ENCODE measurements at regions not wholly inside any gene's neighbourhood (a gene's known extent, or its start where the extent isn't known, plus 50 kb on each side); places are given as distances from the start of the nearest gene placed in this dataset.

- Histone ChIP-seq H3K9ac (ENCODE audit: low read length) (no peak overlapping the region), H3K4me2 (ENCODE audit: low read length) (no peak overlapping the region), H3K4me3 (replicated peaks in 1 of 2; ENCODE audit: low read depth in 1 of 2, low read length in 2 of 2) (no peak overlapping the region), H2AFZ (ENCODE audit: low read depth, low read length, poor library complexity, severe bottlenecking) (no peak overlapping the region), H3K27ac (ENCODE audit: low read depth, low read length) (no peak overlapping the region), H3K36me3 (ENCODE audit: control insufficient read depth in 1 of 2, insufficient read depth in 2 of 2, low read length in 2 of 2) (no peaks in the 10 kb centered on the region), H3K9me2 (ENCODE audit: insufficient read depth) (no peaks in the 10 kb centered on the region), H4K20me1 (ENCODE audit: insufficient read depth) (no peaks in the 10 kb centered on the region), H3K4me1 (ENCODE audit: control insufficient read depth in 1 of 2, insufficient read depth in 2 of 2, low read length in 2 of 2) (no peaks in the 10 kb centered on the region; a peak in 1 of 4 replicates), H3K9me3 (ENCODE audit: control insufficient read depth in 1 of 2, insufficient read depth in 1 of 2, low read depth in 1 of 2, low read length in 2 of 2) (no peaks in the 10 kb centered on the region), H3K27me3 (ENCODE audit: insufficient read depth, low read length) (no peaks in the 10 kb centered on the region), H3K79me2 (ENCODE audit: insufficient read depth, low read length) (no peaks in the 10 kb centered on the region)
- ChIA-PET CTCF (no interaction called here), POLR2A (no interaction called here), RAD21 (ENCODE audit: low non-redundant PET in 1 of 2, low total read pairs in 2 of 2, uncharacterized antibody in 2 of 2, unreplicated experiment in 2 of 2) (no interaction called here)
- intact Hi-C loops (cut with micrococcal nuclease) = no loop called here
- DNase-seq (ENCODE audit: low read depth, low spot score) = no peak
- TF ChIP-seq ZFX (IDR thresholded peaks at IDR 0.05) = no peak
- TF ChIP-seq TCF7L2 (IDR thresholded peaks at IDR 0.05; ENCODE audit: borderline replicate concordance, extremely low read depth, insufficient read depth, insufficient read length) = no peak
- TF ChIP-seq CTCF (IDR thresholded peaks at IDR 0.05 in 2 of 3, conservative IDR thresholded peaks at IDR 0.05 in 1 of 3; ENCODE audit: borderline replicate concordance in 1 of 3, insufficient read depth in 1 of 3, low read depth in 2 of 3, low read length in 2 of 3) = no peak
- TF ChIP-seq, protein P1, sequence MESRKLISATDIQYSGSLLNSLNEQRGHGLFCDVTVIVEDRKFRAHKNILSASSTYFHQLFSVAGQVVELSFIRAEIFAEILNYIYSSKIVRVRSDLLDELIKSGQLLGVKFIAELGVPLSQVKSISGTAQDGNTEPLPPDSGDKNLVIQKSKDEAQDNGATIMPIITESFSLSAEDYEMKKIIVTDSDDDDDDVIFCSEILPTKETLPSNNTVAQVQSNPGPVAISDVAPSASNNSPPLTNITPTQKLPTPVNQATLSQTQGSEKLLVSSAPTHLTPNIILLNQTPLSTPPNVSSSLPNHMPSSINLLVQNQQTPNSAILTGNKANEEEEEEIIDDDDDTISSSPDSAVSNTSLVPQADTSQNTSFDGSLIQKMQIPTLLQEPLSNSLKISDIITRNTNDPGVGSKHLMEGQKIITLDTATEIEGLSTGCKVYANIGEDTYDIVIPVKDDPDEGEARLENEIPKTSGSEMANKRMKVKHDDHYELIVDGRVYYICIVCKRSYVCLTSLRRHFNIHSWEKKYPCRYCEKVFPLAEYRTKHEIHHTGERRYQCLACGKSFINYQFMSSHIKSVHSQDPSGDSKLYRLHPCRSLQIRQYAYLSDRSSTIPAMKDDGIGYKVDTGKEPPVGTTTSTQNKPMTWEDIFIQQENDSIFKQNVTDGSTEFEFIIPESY (IDR thresholded peaks at IDR 0.05; ENCODE audit: extremely low read depth, insufficient replicate concordance, low read length) = no peak
- no peak for TF ChIP-seq JUND (IDR thresholded peaks at IDR 0.05)
- no peak for TF ChIP-seq EZH2phosphoT487 (IDR thresholded peaks at IDR 0.05; ENCODE audit: borderline replicate concordance)
- TF ChIP-seq, protein P2, sequence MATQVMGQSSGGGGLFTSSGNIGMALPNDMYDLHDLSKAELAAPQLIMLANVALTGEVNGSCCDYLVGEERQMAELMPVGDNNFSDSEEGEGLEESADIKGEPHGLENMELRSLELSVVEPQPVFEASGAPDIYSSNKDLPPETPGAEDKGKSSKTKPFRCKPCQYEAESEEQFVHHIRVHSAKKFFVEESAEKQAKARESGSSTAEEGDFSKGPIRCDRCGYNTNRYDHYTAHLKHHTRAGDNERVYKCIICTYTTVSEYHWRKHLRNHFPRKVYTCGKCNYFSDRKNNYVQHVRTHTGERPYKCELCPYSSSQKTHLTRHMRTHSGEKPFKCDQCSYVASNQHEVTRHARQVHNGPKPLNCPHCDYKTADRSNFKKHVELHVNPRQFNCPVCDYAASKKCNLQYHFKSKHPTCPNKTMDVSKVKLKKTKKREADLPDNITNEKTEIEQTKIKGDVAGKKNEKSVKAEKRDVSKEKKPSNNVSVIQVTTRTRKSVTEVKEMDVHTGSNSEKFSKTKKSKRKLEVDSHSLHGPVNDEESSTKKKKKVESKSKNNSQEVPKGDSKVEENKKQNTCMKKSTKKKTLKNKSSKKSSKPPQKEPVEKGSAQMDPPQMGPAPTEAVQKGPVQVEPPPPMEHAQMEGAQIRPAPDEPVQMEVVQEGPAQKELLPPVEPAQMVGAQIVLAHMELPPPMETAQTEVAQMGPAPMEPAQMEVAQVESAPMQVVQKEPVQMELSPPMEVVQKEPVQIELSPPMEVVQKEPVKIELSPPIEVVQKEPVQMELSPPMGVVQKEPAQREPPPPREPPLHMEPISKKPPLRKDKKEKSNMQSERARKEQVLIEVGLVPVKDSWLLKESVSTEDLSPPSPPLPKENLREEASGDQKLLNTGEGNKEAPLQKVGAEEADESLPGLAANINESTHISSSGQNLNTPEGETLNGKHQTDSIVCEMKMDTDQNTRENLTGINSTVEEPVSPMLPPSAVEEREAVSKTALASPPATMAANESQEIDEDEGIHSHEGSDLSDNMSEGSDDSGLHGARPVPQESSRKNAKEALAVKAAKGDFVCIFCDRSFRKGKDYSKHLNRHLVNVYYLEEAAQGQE (IDR thresholded peaks at IDR 0.05; ENCODE audit: low read depth) = no peak
- TF ChIP-seq ELF1 (IDR thresholded peaks at IDR 0.05; ENCODE audit: borderline replicate concordance, low read depth) = no peak
- no peak for TF ChIP-seq EZH2 (IDR thresholded peaks at IDR 0.05)
- no peak for ATAC-seq
- BruUV-seq (replicated peaks) = no TSS peak
Observed at GRCh38 chr4:98802770-98803198, 126.1 kb downstream of the EIF4E start.

All from HCT116 (cell line).